ENCODE measurements at regions not wholly inside any gene's neighbourhood (a gene's known extent, or its start where the extent isn't known, plus 50 kb on each side); places are given as distances from the start of the nearest gene placed in this dataset.

DNA sequence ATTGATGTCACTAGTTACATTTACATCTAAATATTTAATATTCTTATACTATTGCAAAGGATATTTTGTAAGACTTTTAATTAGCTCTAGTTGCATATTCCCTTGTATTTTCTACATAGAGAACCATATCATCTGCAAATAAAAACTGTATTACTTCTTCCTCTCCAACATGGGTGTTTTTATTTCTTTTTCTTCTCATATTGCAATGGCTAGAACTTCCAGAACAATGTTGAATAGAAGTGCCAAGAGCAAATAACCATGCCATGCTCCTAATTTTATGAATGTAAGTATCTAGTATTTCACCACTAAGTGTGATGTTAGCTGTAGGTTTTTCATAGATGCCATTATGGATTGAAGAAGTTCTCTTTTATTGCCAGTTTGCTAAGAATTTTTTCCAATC lies 321.8 kb upstream of the NCAM1 start:
- TF ChIP-seq CTCF (IDR thresholded peaks at IDR 0.05; ENCODE audit: poor library complexity) = no peak
- no peak for TF ChIP-seq EZH2phosphoT487 (IDR thresholded peaks at IDR 0.05; ENCODE audit: low read depth, severe bottlenecking, unreplicated experiment)

Measured in hepatocyte (in vitro differentiated cells).